GDM1 (cell line): ENCODE measurements at regions not wholly inside any gene's neighbourhood (a gene's known extent, or its start where the extent isn't known, plus 50 kb on each side); places are given as distances from the start of the nearest gene placed in this dataset.

Experiments used
- DNase-seq: peaks from one replicate; lab custom pipeline; 2025; lab: John Stamatoyannopoulos, UW

DNA sequence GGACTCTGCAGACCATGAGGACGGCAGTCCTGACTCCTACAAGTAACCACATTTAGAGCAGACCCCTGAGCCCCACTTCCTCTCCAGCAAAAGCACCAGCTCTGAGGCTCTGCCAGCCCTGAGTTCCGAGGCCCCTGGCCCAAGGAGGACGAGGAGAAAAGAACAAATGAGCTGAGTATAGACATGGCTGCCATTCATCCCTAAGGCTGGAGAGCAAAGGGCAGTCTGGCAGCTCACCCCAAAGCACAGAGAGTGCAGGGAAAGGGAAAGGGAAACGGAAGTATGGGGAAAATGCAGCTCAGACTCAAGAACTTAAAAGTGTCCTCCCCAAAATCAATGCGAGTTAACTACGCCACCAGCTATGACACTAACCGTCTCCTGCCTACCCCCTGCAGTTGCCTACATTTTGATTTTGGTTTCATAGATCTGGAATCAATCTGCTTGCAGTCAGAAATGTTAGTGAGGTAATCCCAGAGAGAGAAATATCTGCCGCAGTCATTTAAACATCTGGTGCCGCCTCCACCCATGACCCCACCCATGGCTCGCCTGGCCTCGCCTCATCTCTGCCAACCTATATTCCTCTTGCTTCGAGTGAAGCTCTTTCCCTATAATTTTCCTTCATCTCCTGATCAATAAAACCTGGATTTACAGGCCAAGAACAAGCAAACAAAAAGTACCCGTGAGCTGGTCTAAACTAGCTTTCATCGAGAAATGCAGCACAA is 49.6 kb upstream of the AFDN start:
- no peak for DNase-seq
